ENCODE measurements at regions not wholly inside any gene's neighbourhood (a gene's known extent, or its start where the extent isn't known, plus 50 kb on each side); places are given as distances from the start of the nearest gene placed in this dataset.

DNA sequence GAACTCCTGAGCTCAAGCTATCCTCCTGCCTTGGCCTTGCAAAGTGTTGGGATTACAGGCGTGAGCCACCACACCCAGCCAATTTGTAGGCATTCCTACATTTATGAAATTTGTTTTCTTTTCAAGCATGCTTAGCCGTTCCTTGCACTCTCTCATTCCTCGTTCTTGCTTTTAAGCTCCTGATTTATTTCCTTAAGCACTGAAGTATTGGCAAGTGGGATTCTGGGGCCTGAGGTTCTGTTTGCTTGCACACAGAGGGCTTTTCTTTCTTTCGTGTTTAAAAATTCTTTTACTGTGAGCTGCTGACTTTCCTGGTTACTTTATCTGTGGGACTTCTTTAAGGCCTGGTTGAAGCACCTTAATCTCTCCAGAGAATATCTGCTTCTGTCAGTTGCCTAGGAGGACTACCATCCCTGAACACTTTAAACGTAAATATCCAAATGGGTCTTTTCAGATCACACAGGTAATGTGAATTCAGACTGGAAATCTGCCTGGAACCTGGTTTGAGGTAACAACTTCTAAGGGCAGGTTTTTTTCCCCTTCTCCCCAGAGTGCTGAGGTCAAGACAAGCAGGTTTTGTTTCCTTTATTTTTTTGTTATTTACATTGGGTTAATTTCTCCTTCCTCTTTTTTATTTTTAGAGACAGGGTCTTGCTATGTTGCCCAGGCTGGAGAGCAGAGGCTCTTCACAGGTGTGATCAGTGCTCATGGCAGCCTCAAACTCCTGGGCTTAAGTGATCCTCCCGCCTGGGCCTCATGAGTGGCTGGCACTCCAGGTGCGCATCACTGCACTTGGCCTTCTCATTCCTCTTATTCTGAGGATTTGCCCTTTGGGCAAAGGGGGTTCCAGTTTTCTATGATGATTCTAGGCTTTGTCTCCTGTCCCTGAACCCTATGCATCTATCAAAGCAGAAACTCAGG lies 102.9 kb downstream of the PFKFB3 start:
- DNase-seq, result no peak

DNA sequence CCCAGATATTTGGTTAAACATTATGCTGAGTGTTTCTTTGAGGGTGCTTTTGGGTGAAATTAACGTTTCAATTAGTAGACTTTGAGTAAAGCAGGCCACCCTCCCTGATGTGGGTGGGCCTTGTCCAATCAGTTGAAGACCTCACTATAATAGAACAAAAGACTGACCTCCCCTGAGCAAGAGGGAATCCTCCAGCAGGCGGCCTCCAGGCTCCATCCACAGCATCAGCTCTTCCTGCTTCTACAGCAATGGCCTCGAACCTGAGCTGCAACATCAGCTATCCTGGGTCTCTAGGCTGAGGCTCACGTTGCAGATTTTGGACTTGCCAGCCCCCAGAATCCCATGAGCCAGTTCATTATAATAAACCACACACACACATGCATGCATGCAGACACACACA lies 104.2 kb downstream of the PFKFB3 start:
- DNase-seq, result no peak

DNA sequence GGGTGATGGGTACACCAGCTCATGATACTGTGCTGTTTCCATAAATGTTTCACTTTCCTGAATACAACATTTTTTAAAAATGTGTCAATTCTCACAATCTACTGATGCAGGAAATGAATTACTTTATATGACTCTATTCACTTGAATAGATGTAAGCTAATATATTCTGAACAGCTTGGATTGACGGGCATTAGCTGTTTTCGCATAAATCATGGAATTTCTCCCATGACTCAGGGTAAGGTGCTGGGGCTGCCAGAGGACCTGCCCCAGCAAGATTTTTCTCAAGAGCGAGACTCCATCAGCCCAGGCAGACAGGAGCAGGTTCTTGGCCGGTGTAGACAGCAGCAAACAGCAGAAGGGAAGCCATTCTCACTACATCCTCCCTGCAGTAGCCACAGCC lies 107.1 kb downstream of the PFKFB3 start:
- DNase-seq, result no peak

DNA sequence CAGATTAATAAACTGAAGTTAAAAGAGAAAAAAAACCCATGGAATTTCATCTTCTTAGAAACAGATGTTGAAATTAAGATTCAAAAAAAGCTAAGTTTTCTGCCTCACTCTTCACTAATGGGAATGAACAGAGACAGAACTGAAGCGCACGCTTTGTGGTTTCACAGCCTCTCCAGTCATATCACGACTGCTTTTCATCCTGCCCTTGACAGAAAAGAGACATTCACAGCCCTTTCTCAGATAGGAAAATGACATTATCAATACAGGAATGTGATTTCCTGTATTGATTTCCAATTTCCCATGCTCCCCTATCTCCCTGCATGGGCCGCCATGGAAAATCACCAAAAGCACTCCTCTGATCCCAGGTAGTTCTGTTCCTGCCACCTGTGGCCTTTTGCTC lies 108.2 kb downstream of the PFKFB3 start:
- no peak for DNase-seq

DNA sequence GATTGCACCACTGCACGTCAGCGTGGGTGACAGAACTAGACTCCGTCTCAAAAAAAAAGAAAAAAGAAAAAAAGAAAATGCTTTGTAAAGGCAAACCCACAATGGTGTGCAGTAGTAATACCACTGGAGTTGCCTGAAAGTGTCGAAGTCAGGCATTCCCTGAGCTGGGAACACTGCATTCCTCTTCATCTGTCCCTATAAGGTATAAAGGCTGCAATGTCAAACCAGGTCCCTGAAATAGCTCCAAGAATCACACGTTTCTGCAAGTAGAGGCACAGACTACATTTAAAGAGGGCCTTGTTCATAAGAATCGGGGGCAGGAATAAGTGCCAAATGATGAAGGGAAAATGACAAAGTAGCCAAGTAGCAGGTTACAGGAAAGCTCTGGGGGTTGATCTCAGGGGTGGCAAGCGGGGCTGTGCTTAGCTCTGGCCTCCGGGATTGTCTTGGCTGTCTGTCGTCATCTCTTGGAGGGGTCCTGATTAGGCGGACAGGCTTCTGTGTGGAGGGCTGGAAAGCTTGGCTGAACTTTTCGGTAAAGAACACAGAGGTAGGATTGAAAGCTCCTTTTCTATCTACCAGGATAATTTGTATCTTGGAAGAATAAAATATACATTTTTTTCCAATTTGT lies 109.1 kb downstream of the PFKFB3 start:
- no peak for DNase-seq

DNA sequence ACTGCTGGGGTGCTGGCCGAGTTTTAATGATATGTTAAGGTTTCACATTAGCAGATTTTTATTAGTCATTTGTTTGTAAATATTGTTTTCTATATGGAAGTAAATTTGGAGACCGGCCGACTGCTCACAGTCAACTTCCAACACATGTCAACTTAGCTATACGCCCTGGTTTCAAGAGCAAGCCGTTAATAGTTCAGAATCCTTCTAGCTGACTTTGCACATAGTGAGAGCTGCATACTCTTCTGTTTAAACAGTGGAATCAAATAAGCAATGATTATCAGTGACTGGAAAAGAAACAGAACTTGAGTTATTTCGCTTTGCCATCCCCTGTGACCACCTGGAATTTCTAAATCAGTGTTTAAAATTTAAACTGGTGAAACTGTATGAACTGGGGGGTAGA lies 109.9 kb downstream of the PFKFB3 start:
- DNase-seq, result no peak

DNA sequence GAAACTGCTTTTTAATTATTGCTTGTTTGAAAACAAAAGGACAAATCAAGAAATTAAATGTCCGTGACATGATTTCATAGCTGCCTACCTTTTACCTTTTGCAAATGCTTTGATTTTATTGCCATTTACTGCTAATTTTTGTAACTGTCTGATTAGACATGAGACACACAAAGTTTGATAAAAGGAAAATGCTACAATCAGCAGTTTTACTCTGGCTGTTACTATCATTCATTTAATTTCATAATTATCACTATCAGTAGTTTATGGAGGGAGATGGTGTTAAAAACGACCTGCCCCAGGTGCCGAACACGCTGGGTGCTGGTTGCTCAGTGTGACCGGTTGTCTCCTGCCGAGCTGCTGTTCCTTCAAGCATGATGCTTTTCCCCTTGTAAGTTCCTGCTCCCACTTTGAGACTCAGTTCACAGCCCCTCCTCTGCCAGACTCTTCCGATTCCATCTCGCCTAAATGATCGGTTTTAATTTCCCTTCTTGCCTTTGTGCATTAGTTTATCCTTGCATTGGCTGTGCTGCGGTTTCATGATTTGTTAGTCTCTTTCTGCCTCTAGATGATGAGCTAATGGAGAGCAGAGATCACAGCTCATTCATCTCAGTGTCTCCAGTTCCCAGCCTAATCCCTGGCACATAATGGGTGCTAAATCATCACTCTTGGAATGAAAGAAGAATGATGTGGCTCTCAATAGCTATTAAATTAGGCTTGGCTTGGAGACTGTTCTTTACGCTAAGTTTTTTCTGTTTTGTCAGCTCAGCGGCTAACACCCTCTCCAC lies 110.6 kb downstream of the PFKFB3 start:
- no peak for DNase-seq

DNA sequence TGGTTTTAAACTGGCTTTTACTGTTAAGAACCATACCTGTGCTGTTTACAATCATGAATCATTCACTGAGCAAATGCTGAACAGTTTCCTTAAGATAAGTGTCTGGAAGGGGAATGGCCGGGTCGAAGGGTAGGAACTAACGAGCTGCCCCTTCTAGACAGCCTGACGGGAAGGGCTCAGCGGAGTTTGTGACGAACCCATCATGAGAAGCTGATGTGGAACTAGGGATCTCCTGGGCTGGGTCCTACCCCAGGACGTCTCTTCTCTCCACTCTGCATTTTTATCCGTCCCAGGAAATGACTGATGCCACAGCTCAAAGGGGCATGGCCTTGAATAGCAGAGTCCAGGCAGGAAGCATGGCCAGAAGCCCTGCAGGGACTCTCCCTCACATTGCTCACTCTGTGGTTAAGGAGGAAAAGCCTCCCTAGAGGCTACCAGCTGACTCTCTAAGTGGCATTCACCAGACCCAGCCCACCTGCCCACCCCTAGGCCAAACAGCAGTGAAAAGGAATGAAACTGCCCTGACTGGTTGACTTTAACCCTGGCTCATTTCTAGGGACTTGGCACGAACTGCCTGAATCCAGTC lies 112.0 kb downstream of the PFKFB3 start:
- no peak for DNase-seq

DNA sequence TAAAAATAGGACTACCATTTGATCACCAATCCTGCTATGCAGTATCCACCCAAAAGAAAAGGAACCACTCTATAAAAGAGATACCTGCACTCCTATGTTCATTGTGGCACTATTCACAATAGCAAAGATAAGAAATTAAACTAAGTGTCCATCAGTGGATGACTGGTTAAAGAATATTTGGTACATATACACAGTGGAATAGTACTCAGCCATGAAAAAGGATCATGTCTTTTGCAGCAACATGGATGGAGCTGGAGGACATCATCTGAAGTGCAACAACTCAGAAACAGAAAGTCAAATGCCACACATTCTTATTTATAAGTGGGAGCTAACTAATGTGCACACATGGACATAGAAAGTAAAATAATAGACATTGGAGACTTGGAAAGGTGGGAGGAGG lies 116.4 kb downstream of the PFKFB3 start:
- no peak for DNase-seq

DNA sequence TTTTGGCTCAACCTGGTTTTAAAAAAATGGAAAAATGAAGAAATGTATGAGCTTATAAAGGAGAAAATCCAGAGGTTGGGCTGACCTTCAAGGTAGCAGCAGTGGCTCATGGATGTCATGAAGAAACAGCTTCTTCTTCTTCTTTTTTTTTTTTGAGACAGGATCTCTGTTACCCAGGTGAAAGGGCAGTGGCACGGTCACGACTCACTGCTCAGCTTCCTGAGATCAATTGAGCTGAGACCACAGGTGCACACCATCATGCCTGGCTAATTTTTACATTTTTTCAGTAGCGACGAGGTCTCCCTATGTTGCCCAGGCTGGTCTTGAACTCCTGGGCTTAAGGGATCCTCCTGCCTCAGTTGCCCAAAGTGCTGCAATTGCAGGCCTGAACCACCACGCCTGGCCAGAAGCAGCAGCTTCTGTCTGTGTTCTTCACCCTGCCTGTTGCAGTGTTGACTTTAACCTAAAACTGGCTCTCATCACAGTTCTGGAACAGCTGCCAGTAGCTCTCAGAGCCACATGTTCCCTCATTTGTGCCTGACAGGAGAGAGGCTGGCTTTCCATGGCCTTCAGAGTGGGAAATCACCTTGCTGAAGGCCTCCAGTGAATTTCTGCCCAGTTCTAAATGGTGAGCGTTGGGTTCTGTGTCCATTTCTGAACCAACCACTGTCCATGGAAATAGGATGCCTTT lies 117.7 kb downstream of the PFKFB3 start:
- no peak for DNase-seq

DNA sequence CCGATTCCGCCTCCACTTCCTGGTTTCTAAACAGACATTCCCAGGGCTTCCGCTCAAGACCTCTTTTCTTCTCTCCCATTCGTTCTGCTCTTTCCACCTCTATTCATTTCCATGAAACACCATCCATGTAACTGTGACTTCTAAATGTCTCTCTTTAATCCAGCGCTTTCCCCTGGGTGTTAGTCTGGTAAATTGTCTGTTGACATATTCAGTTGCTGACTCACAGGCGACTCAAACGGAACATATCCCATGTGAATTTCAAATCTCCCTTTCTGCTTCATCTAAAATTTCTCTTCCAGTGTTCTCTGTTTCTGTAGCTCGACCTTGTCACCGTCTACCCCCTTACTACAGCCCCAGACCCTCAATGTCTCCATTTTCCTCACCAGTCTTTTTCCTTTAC lies 119.1 kb downstream of the PFKFB3 start:
- DNase-seq, result no peak

DNA sequence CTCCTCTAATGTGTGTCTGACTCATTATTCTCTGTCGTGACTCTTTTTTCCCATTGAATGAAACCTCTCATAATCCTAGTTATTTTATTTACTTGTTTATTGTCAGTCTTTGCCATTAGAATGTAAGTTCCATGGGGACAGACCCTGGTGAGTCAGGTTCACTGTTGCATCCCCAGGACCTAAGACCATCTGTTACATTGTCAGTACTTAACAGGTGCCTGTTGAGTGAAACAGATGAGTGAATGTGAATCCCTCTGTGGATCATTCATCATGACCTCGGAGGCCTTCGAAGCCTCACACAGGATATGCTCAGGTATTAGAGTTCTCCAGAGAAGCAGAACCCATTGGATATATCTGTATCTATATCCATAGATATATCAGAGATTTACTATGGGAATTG lies 120.1 kb downstream of the PFKFB3 start:
- DNase-seq, result no peak

DNA sequence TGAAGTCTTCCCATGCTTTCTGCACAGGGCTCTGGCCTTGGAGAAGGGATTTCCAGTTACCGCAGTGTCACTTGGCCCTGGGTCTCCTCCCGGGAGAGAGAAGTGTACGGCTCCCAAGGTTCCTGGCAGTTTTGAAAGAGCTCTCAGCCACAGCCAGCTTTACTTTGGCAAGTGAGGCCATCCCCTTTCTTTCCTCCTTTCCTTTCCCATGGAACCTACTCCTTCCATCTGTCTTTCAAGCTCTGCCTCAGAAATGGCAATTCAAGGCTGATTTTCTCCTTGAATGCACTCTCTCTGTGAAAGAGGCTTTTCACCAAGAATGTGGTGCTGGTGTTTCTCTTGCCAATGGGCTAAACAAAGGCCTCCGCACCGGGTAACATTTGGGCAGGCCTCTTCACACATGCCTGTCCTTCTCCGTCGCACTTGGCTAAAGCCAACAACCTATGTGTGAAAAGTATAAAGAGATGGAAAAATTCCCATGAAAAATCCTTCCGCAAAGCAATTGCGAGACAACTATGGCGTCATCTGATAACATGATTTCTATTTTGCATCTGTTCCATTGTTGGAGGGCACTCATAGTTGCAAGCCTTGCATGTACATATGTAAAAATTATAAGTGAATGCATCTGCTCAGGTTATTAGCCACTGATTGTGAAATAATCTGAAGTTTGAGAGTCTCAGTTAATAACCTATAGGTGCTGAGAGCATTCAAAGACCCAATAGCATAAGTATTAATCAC lies 125.4 kb downstream of the PFKFB3 start:
- no peak for DNase-seq

DNA sequence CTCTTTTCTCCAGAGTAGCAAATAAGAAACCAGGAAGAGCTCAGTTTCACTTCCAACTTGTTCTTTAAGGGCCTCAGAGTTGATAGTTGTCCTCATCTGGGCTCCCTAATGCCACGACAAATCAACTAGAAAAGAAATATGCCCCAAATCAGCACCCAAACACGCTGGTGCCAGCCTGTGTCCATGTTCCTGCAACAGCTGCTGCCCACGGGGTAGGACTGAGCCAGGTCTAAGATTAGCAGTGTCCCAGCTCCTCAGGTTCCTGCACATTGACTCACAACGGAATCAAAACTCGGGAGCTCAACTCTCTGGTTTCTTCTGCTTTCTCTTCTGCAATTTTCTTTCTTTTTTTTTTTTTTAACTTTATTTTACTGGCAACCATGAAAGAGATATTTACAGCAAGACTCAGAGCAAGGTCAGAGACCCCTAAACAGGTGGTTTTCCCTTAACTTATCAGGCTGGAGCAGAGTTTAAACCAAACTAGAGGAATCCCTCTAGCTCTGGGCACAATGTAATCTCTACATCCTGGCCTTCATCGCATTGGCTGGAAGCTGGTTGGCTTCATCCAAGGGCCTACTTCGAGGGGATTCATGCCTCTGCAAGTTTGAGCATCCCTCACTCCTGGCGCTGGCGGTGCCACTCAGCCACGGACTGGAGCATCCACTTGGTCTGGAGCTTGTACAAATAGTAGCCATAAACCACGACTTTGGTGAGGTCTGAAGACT lies 126.1 kb downstream of the PFKFB3 start:
- DNase-seq, result no peak

DNA sequence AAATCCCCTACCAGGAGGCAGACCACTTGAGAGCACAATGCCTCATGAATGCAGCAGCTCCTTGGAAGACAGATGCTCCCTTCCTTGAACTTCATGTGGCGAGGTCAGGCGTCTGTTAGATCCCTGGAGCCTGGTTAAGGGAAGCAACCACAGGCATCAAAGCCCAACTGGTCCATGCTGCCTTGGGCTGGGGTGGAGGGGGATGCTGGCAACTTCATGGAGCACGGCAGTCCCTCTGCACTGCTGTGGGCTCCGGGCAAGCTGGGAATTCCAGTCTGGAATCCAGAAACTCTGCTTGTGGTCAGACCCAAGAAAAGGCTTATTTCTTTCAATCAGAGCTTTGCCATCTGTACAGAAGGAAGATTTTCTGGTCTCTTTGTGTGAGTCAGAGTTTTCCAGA lies 130.4 kb downstream of the PFKFB3 start:
- no peak for DNase-seq

DNA sequence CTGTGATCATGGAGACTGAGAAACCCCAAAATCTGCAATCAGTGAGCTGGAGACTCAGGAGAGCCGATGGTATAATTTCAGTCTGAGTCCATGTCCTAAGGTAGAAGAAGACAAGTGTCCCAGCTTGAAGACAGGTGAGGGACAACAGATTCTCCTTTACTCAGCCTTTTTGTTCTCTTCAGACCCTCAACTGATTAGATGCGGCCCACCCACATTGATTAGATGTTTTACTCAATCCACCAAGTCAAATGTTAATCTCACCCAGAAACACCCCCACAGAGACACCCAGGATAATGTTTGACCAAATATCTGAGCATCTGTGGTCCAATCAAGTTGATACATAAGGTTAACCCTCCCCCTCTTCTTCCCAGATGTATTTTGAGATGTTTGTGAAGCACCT lies 131.2 kb downstream of the PFKFB3 start:
- no peak for DNase-seq

DNA sequence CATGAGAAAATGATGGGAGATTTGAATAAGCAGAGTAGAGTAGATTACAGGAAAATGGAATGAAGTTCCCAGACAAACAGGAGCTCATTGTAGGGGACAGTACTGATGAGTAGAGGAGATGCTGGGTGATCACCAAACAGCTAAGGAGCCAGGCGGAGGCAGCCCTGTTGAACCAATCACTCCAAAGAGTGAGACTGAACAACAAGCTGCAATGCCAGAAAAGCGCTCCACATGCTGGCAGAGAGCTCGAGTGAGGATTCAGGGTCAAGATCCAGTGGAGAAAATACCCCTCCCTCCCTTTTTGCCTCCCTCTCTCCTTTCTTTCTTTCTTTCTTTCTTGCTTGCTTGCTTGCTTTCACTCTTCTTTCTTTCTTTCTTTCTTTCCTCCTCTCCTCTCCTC lies 133.3 kb downstream of the PFKFB3 start:
- DNase-seq, result no peak

DNA sequence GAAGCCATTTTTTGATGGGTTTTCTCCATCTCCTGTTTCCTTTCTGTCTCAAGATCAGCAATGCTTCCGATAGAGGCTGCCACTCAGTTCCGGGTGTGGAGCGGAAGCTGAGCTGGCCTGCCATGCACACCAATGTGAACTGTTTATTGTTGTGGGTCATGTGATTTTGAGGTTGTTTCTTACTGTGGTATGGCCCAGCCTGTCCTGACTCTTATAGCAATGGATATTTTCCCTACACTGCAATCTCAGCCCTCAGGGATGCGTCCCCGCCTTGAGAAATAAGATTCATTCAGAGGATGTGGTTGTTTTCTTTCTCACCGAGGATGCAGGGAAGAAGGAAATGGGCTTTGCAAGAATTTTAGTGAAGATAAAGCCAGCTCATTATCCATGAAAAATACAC lies 134.7 kb downstream of the PFKFB3 start:
- no peak for DNase-seq

DNA sequence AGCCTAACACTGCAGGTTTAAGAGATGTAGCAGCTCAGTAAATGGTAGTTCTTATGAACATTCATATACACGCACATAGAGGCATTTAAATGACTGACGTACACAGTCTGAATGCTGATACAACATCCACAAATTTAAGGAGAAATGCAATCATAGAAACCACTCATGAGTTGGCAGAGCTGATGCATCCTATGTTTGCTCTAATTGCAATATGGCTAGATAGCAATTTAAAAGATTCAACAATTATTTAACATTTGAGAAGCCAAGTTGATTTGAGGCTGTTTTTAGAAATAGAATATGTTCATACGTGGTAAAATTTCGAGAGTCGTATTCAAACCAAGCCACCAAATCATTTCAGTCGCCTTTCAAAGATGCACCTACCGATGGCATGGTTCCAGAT lies 135.6 kb downstream of the PFKFB3 start:
- DNase-seq, result no peak

DNA sequence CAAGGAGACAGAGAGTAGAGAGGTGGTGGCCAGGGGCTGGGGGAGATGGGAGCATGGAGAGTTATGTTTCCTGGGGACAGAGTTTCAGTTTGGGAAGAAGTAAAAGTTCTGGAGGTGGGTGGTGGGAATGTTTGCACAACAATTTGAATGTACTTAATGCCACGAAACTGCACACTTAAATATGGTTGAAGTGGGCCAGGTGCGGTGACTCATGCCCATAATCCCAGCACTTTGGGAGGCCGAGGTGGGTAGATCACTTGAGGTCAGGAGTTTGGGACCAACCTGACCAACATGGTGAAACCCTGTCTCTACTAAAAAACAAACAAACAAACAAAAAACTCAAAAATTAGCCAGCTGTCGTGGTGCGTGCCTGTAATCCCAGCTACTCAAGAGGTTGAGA lies 137.2 kb downstream of the PFKFB3 start:
- no peak for DNase-seq

DNA sequence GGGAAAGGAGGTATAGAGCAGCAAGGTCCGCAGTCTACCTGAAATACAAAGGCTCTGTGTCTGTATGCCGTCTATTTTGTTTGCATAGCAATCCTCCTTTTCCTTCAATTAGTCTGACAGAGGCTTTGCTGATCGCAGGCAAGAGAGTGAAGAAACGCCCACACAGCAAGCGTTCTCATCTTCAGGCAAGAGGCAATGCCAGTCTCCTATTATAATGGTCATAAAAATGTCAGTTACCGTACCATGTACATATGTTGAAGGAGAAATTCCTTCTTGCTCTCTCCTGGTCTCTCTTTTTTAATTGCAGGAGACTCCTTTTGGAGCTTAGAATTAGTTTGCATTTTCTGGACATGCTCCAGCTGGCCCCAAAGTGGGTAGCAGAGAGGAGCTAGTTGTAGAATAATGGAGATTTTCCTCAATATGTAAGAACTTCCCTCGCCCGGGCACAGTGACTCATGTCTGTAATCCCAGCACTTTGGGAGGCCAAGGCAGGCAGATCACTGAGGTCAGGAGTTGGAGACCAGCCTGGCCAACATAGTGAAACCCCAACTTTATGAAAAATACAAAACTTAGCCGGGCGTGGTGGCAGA lies 139.5 kb downstream of the PFKFB3 start:
- DNase-seq, result no peak
